Type B pancreatic cell (in vitro differentiated cells): ENCODE measurements at regions not wholly inside any gene's neighbourhood (a gene's known extent, or its start where the extent isn't known, plus 50 kb on each side); places are given as distances from the start of the nearest gene placed in this dataset.
"Not testable (repeated sequence)": the region's sequence is repeated elsewhere in the genome, so short reads cannot be mapped to it uniquely, and the experiment has no call there.

ENCODE experiments used
- DNase-seq: peaks from one replicate; pipeline ENCODE4 v3.0.0; 2021; ENCODE audit warnings: mixed read lengths; ENCODE audit not compliant: unreplicated experiment; ENCODE audit errors: extremely low spot score
- H3K27ac Mint-ChIP-seq: 2 replicates; pipeline ENCODE4 v1.8.0; 2021; ENCODE audit warnings: mild to moderate bottlenecking, mixed read lengths
- H3K27me3 Mint-ChIP-seq: 2 replicates; pipeline ENCODE4 v1.8.0; 2021; ENCODE audit warnings: mixed read lengths
- H3K36me3 Mint-ChIP-seq: 2 replicates; pipeline ENCODE4 v1.8.0; 2021; ENCODE audit warnings: mixed read lengths
- H3K4me1 Mint-ChIP-seq: one replicate; pipeline ENCODE4 v1.8.0; 2021; ENCODE audit warnings: mixed read lengths; ENCODE audit not compliant: unreplicated experiment
- H3K4me3 Mint-ChIP-seq: 2 replicates; pipeline ENCODE4 v1.8.0; 2021; ENCODE audit warnings: mild to moderate bottlenecking, mixed read lengths
- H3K9me3 Mint-ChIP-seq: 2 replicates; pipeline ENCODE4 v1.8.0; 2021; ENCODE audit warnings: mixed read lengths
- CTCF ChIP-seq: fragments of 200-600 bp; sonication (generic); conservative IDR thresholded peaks from 2 replicates; pipeline ENCODE4 v1.5.0; 2021; ENCODE audit warnings: antibody characterized with exemption, mild to moderate bottlenecking

- H3K4me1 Mint-ChIP-seq: no peaks in the 10 kb centered on the region
Observed at GRCh38 chrX:47749185-47749967, 87.3 kb upstream of the ZNF81 start.

GRCh38 chrX:47748576-47748975, 88.1 kb upstream of the ZNF81 start:
- no peaks in the 10 kb centered on the region for H3K9me3 Mint-ChIP-seq
- H3K4me1 Mint-ChIP-seq: no peaks in the 10 kb centered on the region
- H3K27me3 Mint-ChIP-seq: no peaks in the 10 kb centered on the region
- no peak overlapping the region for H3K27ac Mint-ChIP-seq
- DNase-seq: no peak
- no peak for TF ChIP-seq CTCF
- no peaks in the 10 kb centered on the region for H3K36me3 Mint-ChIP-seq
- H3K4me3 Mint-ChIP-seq: no peak overlapping the region

More at GRCh38 chrX:47749185-47749967, 87.3 kb upstream of the ZNF81 start:
- no peak overlapping the region for H3K4me3 Mint-ChIP-seq
- no peaks in the 10 kb centered on the region for H3K9me3 Mint-ChIP-seq
- H3K27me3 Mint-ChIP-seq: no peaks in the 10 kb centered on the region
- DNase-seq: no peak
- TF ChIP-seq CTCF: no peak
- H3K27ac Mint-ChIP-seq: no peak overlapping the region
- H3K36me3 Mint-ChIP-seq: no peaks in the 10 kb centered on the region

- Mint-ChIP-seq H3K36me3 (no peaks in the 10 kb centered on the region), H3K27ac (no peak overlapping the region), H3K9me3 (no peaks in the 10 kb centered on the region), H3K4me1 (no peaks in the 10 kb centered on the region), H3K27me3 (no peaks in the 10 kb centered on the region), H3K4me3 (no peak overlapping the region)
- TF ChIP-seq CTCF: no peak
- DNase-seq: no peak
Observed at GRCh38 chrX:47746446-47746845, 87.5 kb upstream of the UXT start.

- no peak for TF ChIP-seq CTCF
- H3K36me3 Mint-ChIP-seq: no peaks in the 10 kb centered on the region
- no peak overlapping the region for H3K4me3 Mint-ChIP-seq
- no peaks in the 10 kb centered on the region for H3K9me3 Mint-ChIP-seq
- DNase-seq: no peak
- no peak overlapping the region for H3K27ac Mint-ChIP-seq
- H3K27me3 Mint-ChIP-seq: no peaks in the 10 kb centered on the region
- no peaks in the 10 kb centered on the region for H3K4me1 Mint-ChIP-seq
Observed at GRCh38 chrX:47745416-47745815, 86.4 kb upstream of the UXT start.

DNA sequence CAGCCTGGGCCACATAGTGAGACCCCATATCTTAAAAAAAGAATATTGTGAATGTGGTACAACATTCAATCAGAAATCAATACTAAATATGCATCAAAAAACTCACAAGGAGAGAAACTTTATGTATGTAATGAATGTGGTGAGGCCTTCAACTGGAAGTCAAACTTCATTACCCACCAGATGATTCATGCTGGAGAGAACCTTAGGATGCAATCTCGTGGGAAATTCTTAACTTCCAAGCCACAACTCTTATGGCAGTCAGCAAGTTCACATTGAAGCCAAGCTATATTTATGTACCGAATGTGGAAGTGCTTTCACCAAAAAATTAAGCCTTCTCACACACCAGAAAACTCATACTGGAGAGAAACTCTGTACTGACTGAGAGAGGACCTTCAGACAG, 84.5 kb upstream of the UXT start:
- no peak overlapping the region for H3K4me3 Mint-ChIP-seq
- H3K36me3 Mint-ChIP-seq: no peaks in the 10 kb centered on the region
- H3K27me3 Mint-ChIP-seq: no peaks in the 10 kb centered on the region
- no peaks in the 10 kb centered on the region for H3K4me1 Mint-ChIP-seq
- H3K9me3 Mint-ChIP-seq: no peaks in the 10 kb centered on the region
- DNase-seq: no peak
- no peak for TF ChIP-seq CTCF
- no peak overlapping the region for H3K27ac Mint-ChIP-seq

- not testable (repeated sequence) for DNase-seq, H3K4me3 Mint-ChIP-seq, H3K36me3 Mint-ChIP-seq, H3K27ac Mint-ChIP-seq, H3K4me1 Mint-ChIP-seq, H3K9me3 Mint-ChIP-seq, H3K27me3 Mint-ChIP-seq
Observed at GRCh38 chrX:47738870-47739269, 79.9 kb upstream of the UXT start.
